IMR-90 (cell line): ENCODE measurements at regions not wholly inside any gene's neighbourhood (a gene's known extent, or its start where the extent isn't known, plus 50 kb on each side); places are given as distances from the start of the nearest gene placed in this dataset.

Experiments
- FOS ChIP-seq: fragments of 150-350 bp; IDR thresholded peaks from 2 replicates; pipeline ENCODE4 v1.6.1; 2016; ENCODE audit warnings: low read depth, low read length
- POLR2A ChIP-seq: IDR thresholded peaks from 2 replicates; pipeline ENCODE4 v1.6.1; 2012; ENCODE audit warnings: mild to moderate bottlenecking, low read depth, low read length
- RFX5 ChIP-seq: IDR thresholded peaks from 2 replicates; pipeline ENCODE4 v1.8.0; 2012; ENCODE audit warnings: low read depth, mild to moderate bottlenecking, low read length, moderate library complexity
- TF ChIP-seq, protein P1 (sequence below): conservative IDR thresholded peaks from 2 replicates; pipeline ENCODE4 v1.5.1; 2012; ENCODE audit warnings: mild to moderate bottlenecking, low read depth, low read length, improper control_type of control experiment

DNA sequence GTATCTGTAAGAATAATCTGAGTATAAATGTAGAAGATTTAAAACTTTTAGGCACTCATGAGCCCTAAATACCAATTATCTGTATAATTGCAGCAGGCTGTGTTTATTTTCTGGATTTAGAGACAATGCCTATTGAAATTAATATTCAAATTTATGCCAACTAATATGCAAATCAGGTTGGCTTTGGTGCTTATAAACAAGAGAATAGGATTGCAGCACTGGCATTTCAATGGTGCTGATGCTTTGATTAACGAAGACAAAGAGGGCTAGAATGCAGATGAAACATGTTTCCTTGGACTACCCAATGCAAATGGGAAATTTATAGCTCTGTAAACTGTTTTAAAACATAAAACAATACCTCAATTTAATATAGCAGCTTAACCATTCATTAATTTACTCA lies 70.7 kb upstream of the GATB start:
- TF ChIP-seq, protein P1, sequence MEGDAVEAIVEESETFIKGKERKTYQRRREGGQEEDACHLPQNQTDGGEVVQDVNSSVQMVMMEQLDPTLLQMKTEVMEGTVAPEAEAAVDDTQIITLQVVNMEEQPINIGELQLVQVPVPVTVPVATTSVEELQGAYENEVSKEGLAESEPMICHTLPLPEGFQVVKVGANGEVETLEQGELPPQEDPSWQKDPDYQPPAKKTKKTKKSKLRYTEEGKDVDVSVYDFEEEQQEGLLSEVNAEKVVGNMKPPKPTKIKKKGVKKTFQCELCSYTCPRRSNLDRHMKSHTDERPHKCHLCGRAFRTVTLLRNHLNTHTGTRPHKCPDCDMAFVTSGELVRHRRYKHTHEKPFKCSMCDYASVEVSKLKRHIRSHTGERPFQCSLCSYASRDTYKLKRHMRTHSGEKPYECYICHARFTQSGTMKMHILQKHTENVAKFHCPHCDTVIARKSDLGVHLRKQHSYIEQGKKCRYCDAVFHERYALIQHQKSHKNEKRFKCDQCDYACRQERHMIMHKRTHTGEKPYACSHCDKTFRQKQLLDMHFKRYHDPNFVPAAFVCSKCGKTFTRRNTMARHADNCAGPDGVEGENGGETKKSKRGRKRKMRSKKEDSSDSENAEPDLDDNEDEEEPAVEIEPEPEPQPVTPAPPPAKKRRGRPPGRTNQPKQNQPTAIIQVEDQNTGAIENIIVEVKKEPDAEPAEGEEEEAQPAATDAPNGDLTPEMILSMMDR = no peak
- no peak for TF ChIP-seq RFX5
- TF ChIP-seq POLR2A = no peak
- TF ChIP-seq FOS = no peak
